ENCODE measurements at regions not wholly inside any gene's neighbourhood (a gene's known extent, or its start where the extent isn't known, plus 50 kb on each side); places are given as distances from the start of the nearest gene placed in this dataset.

DNA sequence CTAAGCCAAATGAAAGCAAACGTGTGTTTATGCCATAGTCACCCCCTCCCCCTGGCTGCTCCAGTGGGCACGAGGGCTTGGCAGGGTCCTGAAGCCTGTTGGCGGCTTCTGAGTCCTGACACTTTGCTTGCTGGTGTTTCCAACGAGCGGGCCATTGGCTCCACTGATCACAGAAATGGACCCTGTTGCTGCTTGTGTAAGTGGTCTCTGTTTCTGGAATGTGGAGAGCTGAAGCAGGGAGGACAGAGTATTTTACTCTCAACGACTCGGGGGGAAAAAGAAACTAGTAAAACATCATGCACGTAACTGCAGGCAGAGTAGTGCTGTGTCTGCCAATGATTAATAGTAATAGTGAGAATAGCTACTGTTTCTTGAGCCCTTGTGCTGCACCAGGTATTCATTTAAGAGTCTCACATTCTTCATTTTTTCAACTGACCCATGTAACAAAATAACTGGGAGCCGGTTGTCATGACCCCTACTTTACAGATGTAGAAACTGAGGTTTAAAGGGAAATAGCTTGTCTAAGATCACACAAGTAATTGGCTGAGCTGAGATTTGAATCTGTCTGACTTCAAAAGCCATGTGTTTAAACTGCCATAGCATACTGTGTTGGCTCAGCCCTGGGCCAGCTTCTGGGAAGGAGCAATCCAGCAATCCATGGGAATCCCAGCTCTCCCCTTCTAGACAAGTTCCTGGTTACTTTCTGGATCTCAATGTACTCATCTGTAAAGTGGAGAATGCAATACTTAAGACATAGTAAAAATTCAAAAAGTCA, 526.7 kb downstream of the INSC start:
- H3K4me1 ChIP-seq = peaks cover 0 to 6% (median 0%) of the 10 kb centered on the region in 6 donors
- no peaks in the 10 kb centered on the region for H3K27me3 ChIP-seq (replicated peaks in 1 of 7)
- 65 to 77% (median 74%) methylated on average over 9 of the region's 9 CpGs for WGBS, 5 donors
- no peak for DNase-seq
- intact Hi-C loops (cut with DNase I; ENCODE audit: low total_unique reads) = loop anchor here (10.0 kb wide), 2 partner anchors 183 to 963 kb away; no protein-coding TSS in a partner anchor
- no peak overlapping the region for H3K4me3 ChIP-seq
- H3K36me3 ChIP-seq = no peaks in the 10 kb centered on the region
- H3K27ac ChIP-seq = peak overlapping the region in 4 of 8 donors; percentile 32 to 71 (median 67)
- H3K9me3 ChIP-seq = peaks cover 0 to 3% (median 0%) of the 10 kb centered on the region in 8 donors
- TF ChIP-seq POLR2A (IDR thresholded peaks at IDR 0.05) (no peak), CTCF (IDR thresholded peaks at IDR 0.05 in 8 of 11, conservative IDR thresholded peaks at IDR 0.05 in 3 of 11) (no peak), POLR2AphosphoS5 (IDR thresholded peaks at IDR 0.05) (no peak)

DNA sequence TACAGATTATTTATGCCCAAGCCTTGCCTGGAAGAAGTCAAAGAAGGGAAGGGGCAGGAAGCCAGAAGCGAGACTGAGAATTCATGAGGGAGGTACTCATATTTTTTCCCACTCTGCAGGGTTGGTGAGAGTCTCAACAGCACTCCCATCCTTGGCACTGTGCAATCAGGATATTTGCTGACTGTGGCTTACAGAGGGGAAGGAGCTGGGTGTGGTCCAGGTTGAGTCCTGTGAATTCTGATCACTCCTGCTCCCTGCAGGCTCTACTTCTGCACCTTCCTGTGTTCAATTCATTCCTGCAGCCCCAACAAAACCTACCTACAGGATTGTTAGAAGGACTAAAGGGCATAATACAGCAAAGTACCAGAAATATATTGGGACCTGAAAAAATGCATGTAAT, 530.5 kb downstream of the INSC start:
- Histone ChIP-seq H3K9me3 (no peaks in the 10 kb centered on the region), H3K4me3 (no peak overlapping the region), H3K27me3 (replicated peaks in 1 of 7) (peaks cover 0 to 7% (median 3%) of the 10 kb centered on the region in 7 donors), H3K36me3 (no peaks in the 10 kb centered on the region), H3K27ac (no peak overlapping the region), H3K4me1 (peaks cover 0 to 13% (median 5%) of the 10 kb centered on the region in 6 donors)
- WGBS, 5 donors = 72 to 89% (median 74%) methylated on average over 1 of the region's 1 CpG
- intact Hi-C loops (cut with DNase I; ENCODE audit: low total_unique reads) = loop anchor here (10.0 kb wide), 2 partner anchors 180 to 960 kb away; no protein-coding TSS in a partner anchor
- DNase-seq = no peak
- TF ChIP-seq POLR2AphosphoS5 (IDR thresholded peaks at IDR 0.05) (no peak), POLR2A (IDR thresholded peaks at IDR 0.05) (no peak), CTCF (IDR thresholded peaks at IDR 0.05 in 8 of 11, conservative IDR thresholded peaks at IDR 0.05 in 3 of 11) (no peak)

DNA sequence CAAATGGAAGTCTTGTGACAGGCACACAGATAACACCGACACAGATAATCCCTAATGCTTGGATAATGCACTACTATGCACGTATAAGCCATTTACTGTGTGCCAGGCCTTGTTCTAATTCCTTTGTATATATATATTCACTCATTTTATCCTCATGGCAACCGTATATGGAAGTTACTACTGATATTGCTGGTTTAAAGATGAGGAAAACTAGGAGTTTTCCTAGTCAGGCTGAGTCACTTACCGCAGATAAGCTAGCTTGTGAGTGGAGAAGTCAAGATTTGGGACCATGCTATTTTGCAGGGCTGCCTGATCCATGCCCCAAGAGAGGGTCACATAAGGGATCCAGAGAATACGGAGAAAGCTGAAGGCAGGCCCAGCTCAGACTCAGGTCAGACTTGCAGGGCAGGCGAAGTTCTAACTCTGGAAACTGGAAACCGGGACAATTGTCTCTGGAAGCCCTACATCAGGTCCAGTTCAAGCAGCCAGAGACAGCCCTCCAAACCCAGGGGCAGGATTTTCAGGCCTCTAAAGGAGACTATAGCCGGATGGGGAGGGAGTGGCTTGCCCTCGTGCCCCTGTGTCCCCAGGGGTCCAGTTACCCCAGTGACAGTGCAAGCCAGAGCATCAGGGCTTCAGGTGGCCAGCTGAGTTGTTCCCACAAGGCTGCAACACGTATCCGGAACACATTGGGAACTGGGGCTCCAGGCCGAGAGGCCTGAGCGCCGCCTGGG, 534.8 kb downstream of the INSC start:
- H3K36me3 ChIP-seq = no peaks in the 10 kb centered on the region
- DNase-seq = no peak
- H3K4me3 ChIP-seq = peak overlapping the region in 1 of 8 donors; percentile 33
- no peak for TF ChIP-seq POLR2AphosphoS5 (IDR thresholded peaks at IDR 0.05)
- TF ChIP-seq CTCF (IDR thresholded peaks at IDR 0.05 in 8 of 11, conservative IDR thresholded peaks at IDR 0.05 in 3 of 11) = no peak
- no peak for TF ChIP-seq POLR2A (IDR thresholded peaks at IDR 0.05)
- intact Hi-C loops (cut with DNase I; ENCODE audit: low total_unique reads) = loop anchor here (10.0 kb wide), 2 partner anchors 175 to 955 kb away; no protein-coding TSS in a partner anchor
- H3K27ac ChIP-seq = peak overlapping the region in 6 of 8 donors; percentile 40 to 83 (median 58)
- no peaks in the 10 kb centered on the region for H3K9me3 ChIP-seq
- peaks cover 0 to 26% (median 10%) of the 10 kb centered on the region in 7 donors for H3K27me3 ChIP-seq (replicated peaks in 1 of 7)
- peaks cover 0 to 19% (median 14%) of the 10 kb centered on the region in 6 donors for H3K4me1 ChIP-seq
- 51 to 91% (median 53%) methylated on average over 7 to 14 of the region's 14 CpGs for WGBS, 5 donors
